NB4 (cell line): ENCODE measurements at regions not wholly inside any gene's neighbourhood (a gene's known extent, or its start where the extent isn't known, plus 50 kb on each side); places are given as distances from the start of the nearest gene placed in this dataset.

ENCODE experiments used
- CTCF ChIP-seq: IDR thresholded peaks from one replicate; pipeline ENCODE4 v1.5.1; 2012; ENCODE audit warnings: low read depth, low read length
- MAX ChIP-seq: IDR thresholded peaks from 2 replicates; pipeline ENCODE4 v1.6.1; 2011; ENCODE audit warnings: low read depth, low read length
- MYC ChIP-seq: IDR thresholded peaks from 2 replicates; pipeline ENCODE4 v1.6.1; 2011; ENCODE audit warnings: low read depth, low read length
- POLR2A ChIP-seq: IDR thresholded peaks from 2 replicates; pipeline ENCODE4 v1.6.1; 2011; ENCODE audit warnings: mild to moderate bottlenecking; ENCODE audit not compliant: insufficient read length; ENCODE audit errors: extremely low read depth

- TF ChIP-seq CTCF (no peak), MAX (no peak), MYC (no peak), POLR2A (no peak)
These were observed 92.7 kb downstream of the FDX1 start for GRCh38 chr11:110522471-110522870.
